Limb (tissue), 2 donors: ENCODE measurements at regions not wholly inside any gene's neighbourhood (a gene's known extent, or its start where the extent isn't known, plus 50 kb on each side); places are given as distances from the start of the nearest gene placed in this dataset.

Source experiments
- DNase-seq, 2 donors: peaks; one replicate each; pipeline ENCODE4 v3.0.0-alpha.2; 2016; ENCODE audit errors: extremely low spot score in 2 of 2

DNA sequence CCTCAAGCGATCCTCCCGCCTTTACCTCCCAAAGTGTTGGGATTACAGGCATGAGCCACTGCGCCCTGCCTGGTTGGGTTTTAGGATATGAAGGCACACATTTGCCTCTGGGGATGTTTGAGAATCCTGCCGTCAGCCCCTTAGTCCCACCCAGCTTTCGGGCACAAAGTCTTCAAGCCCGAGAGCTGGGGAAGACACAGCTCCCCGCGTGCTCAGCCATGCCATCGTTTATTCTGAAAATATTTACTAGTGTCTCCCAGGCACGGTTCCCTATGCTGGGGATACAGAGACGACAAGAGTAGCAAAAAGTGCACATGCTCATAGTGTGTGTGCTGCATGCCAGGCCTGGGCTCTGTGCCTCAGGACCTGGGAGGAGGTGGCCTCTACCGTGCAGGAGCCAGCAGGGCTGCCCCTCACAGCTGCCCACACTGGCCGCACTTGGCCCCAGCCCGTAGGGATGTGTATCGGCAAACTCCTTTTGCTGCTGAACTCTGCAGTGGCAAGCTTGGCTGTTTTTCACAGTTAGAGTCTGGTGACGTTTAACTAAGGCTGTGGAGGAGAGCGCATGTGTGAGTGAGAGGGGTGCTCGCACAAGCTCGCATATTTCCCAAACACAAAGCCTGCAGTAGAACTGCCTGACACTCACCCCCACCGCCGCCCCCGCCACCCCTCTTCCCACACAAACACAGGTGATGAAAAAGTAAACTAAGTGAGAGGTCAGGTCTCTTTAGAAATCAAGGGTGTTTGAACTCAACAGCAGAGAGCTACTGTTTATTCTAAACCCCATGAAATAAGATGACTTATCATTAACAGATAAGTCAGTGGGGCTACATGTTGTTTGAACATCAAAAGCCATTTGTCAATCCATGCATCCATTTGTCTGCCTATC lies 266.4 kb downstream of the MRTFB start:
- DNase-seq = no peak

DNA sequence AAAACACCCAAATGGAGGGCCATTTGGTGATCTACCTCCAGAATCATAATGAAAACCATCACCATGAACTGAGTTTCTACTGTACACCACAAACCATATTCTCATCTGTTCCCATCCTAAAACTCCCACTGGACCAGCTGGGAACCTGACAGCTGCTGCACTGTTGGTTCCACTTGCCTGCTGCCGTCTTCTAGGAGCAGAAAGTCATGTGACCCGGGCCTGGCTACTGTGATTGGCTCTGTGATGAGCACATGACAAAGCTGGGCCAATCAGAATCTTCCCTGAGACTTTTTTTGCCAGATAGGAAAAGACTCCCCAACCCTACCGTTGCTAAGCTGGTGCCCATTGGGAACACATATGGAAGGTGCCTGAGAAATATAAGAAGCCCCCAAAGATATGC lies 264.2 kb downstream of the MRTFB start:
- no peak for DNase-seq

GRCh38 chr16:14334366-14335080 lies 263.4 kb downstream of the MRTFB start:
- DNase-seq = peak in 1 of 2 donors; percentile 53

- no peak for DNase-seq
Measured at GRCh38 chr16:14333361-14333760, 262.2 kb downstream of the MRTFB start.

- DNase-seq = no peak
Measured at GRCh38 chr16:14331020-14331419, 259.9 kb downstream of the MRTFB start.

- no peak for DNase-seq
Measured at GRCh38 chr16:14329727-14330350, 258.7 kb downstream of the MRTFB start.

DNA sequence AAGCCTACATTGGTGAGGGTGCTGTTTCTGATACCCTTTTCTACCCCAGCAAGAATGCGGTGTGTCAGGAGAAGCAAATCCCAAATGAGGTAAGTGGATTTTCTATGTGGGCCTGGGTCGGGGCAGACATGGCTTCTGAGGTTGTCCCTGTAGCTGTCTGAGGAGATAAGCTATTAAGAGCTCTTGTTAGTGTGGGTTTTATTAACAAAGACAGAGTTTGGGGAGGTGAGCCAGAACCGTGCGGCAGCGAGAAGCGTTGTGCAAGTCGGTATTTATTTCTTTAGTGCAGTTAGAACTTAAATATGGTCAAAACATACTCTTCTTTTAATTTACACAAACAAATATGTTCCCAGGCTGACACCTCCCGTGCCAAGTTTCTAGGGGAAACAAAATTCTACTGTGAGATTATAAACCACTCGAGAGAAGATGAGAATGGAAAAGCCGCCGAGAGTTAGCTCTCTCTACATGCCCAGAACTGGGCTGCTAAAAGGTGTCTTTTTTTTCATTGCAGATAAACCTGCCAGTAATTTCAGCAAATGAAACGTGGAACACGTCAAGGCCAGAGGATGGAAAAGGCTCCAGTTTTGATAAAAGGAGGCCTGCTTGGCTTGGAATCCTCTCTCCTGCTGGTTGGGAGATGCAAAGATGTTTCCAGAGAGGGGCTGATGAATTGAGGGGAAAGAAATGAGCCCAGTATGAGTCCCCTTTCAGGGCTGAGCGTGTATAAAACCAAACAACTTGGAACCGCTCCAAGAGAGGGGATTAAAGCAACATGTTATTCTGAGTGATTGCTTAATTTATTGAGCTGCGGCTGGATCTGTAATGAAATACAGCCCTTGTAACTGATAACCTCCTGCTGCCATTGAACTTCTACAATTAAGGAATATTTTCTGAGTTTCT lies 254.6 kb downstream of the MRTFB start:
- peak in 1 of 2 donors; percentile 41 for DNase-seq

- no peak for DNase-seq
Measured at GRCh38 chr16:14324581-14324980, 253.5 kb downstream of the MRTFB start.

- DNase-seq = no peak
Measured at GRCh38 chr16:14322186-14322585, 251.1 kb downstream of the MRTFB start.

DNA sequence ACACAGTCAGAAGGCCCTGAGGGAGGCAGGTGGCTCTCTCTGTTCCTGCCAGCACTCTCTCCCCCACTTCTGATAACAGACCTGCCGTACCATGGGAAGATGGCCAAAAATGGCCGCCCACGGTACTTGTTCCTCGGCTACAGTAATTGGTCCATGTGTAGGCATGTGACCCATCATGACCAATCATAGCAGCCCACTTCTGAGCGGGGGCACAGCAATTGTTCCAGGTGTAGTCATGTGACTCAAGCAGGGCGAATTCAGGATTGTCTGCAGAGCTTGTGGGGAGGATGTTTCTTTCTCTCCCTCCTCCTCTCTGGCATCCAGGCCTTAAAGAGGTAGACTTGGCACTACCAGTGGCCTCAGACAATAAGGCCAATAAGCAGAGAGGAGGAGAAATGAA lies 250.4 kb downstream of the MRTFB start:
- DNase-seq = no peak

DNA sequence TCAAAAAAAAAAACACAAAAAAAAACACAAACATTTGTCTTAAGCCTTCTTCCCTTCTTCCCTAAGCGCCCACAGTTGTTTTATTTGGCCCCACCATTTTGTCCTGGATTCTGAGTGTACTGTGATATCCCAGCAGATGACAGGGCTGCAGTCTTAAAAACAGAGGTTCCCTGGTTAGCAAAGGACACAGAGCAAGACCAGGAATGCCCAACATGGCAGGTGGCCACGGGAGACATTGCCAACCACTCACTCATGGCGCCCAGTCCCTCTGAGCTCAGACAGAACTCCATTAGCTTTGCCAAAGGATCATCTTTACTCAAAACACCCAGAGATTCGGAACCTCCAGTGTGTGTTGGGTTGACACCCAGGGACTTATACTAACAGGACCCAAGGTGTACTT lies 249.3 kb downstream of the MRTFB start:
- no peak for DNase-seq
